RWPE1 (cell line): ENCODE measurements at regions not wholly inside any gene's neighbourhood (a gene's known extent, or its start where the extent isn't known, plus 50 kb on each side); places are given as distances from the start of the nearest gene placed in this dataset.

Experiments
- CTCF ChIA-PET: fragments of 350-600 bp; sonication (Branson Sonifier 250); formaldehyde crosslinking; extraction: SDS; loops from one replicate; lab custom pipeline; 2021; lab: Yijun Ruan, JAX
- POLR2A ChIA-PET: fragments of 400-600 bp; formaldehyde crosslinking; extraction: SDS; loops from one replicate; lab custom pipeline; 2020; ENCODE audit warnings: antibody characterized with exemption; ENCODE audit not compliant: low non-redundant PET; lab: Yijun Ruan, JAX
- DNase-seq: peaks from one replicate; pipeline ENCODE4 v3.0.0; 2012; ENCODE audit warnings: low spot score
- H3K27ac ChIP-seq: fragments of 450-650 bp; 2 replicates; pipeline ENCODE4 v1.5.1; 2017
- CTCF ChIP-seq: fragments of 450-650 bp; conservative IDR thresholded peaks from 2 replicates; pipeline ENCODE4 v1.5.1; 2017; ENCODE audit warnings: low read depth, mild to moderate bottlenecking

GRCh38 chr2:15780234-15780633 is 160.1 kb upstream of the MYCN start:
- ChIA-PET CTCF (interaction anchor here (0.5 kb wide), 1 partner anchor 606 kb away, joined by 4 read pairs; no protein-coding TSS in a partner anchor), POLR2A (no interaction called here)
- no peak overlapping the region for H3K27ac ChIP-seq
- no peak for DNase-seq
- TF ChIP-seq CTCF: no peak

- ChIA-PET POLR2A (no interaction called here), CTCF (interaction anchor here (0.5 kb wide), 1 partner anchor 605 kb away, joined by 4 read pairs; no protein-coding TSS in a partner anchor)
- no peak for DNase-seq
- H3K27ac ChIP-seq: no peak overlapping the region
- no peak for TF ChIP-seq CTCF
Measured at GRCh38 chr2:15780912-15781574, 159.3 kb upstream of the MYCN start.

GRCh38 chr2:15782009-15782751 is 158.2 kb upstream of the MYCN start:
- no peak overlapping the region for H3K27ac ChIP-seq
- ChIA-PET CTCF (no interaction called here), POLR2A (no interaction called here)
- no peak for DNase-seq
- TF ChIP-seq CTCF: no peak

- no peak for DNase-seq
- CTCF ChIA-PET: interaction anchor here (0.6 kb wide), 1 partner anchor 19 kb away, joined by 3 read pairs; no protein-coding TSS in a partner anchor
- POLR2A ChIA-PET: no interaction called here
- no peak for TF ChIP-seq CTCF
- no peak overlapping the region for H3K27ac ChIP-seq
Measured at GRCh38 chr2:15782769-15783294, 157.5 kb upstream of the MYCN start.

- ChIA-PET POLR2A (no interaction called here), CTCF (no interaction called here)
- H3K27ac ChIP-seq: no peak overlapping the region
- TF ChIP-seq CTCF: no peak
- no peak for DNase-seq
Measured at GRCh38 chr2:15783489-15783888, 156.9 kb upstream of the MYCN start.

- CTCF ChIA-PET: interaction anchor here (0.6 kb wide), 2 partner anchors 381 to 518 kb away, joined by 3 to 5 read pairs; no protein-coding TSS in a partner anchor
- no peak for TF ChIP-seq CTCF
- no peak for DNase-seq
- POLR2A ChIA-PET: no interaction called here
- H3K27ac ChIP-seq: no peak overlapping the region
Measured at GRCh38 chr2:15784106-15784885, 156.1 kb upstream of the MYCN start.
